Esophagus squamous epithelium (tissue), 5 donors: ENCODE measurements at regions not wholly inside any gene's neighbourhood (a gene's known extent, or its start where the extent isn't known, plus 50 kb on each side); places are given as distances from the start of the nearest gene placed in this dataset.
A peak's percentile ranks its signal among the peaks of the same experiment; 100 is the strongest.

ENCODE experiments used
- DNase-seq: peaks from one replicate; lab custom pipeline; 2025; lab: John Stamatoyannopoulos, UW
- H3K27ac ChIP-seq, 4 donors: fragments of 200-600 bp; sonication (generic); one replicate each; pipeline ENCODE4 v1.5.1; 2016 to 2019; ENCODE audit warnings: mild to moderate bottlenecking in 1 of 4
- H3K27me3 ChIP-seq, 4 donors: fragments of 200-600 bp; sonication (generic); 1 replicate in 3 of 4; 2 replicates in 1 of 4; pipeline versions ENCODE4 v1.5.1 to v1.6.0; 2017 to 2021; ENCODE audit warnings: antibody characterized with exemption in 1 of 4
- H3K36me3 ChIP-seq, 3 donors: fragments of 200-600 bp; sonication (generic); one replicate each; pipeline ENCODE4 v1.5.1; 2016 to 2019
- H3K4me1 ChIP-seq, 3 donors: fragments of 200-600 bp; sonication (generic); one replicate each; pipeline ENCODE4 v1.5.1; 2017 to 2019
- H3K4me3 ChIP-seq, 4 donors: fragments of 200-600 bp; sonication (generic); 1 replicate in 3 of 4; 2 replicates in 1 of 4; pipeline ENCODE4 v1.5.1; 2016 to 2019; ENCODE audit warnings: mild to moderate bottlenecking in 2 of 4, moderate library complexity in 1 of 4
- H3K9me3 ChIP-seq, 3 donors: fragments of 200-600 bp; sonication (generic); one replicate each; pipeline ENCODE4 v1.5.1; 2016 to 2019
- CTCF ChIP-seq, 6 experiments: fragments of 450-650 bp in 4 of 6; fragments of 200-600 bp in 2 of 6; sonication (generic) in 2 of 6; IDR thresholded peaks; one replicate each; pipeline ENCODE4 v1.5.1; 2016 to 2019; ENCODE audit warnings: antibody characterized with exemption in 6 of 6, mild to moderate bottlenecking in 4 of 6, moderate library complexity in 4 of 6
- POLR2A ChIP-seq, 4 donors: fragments of 450-650 bp; IDR thresholded peaks; one replicate each; pipeline ENCODE4 v1.6.1; 2017; ENCODE audit warnings: antibody characterized with exemption in 4 of 4, mild to moderate bottlenecking in 4 of 4, moderate library complexity in 3 of 4
- WGBS, 2 donors: methylation state at CpG; one replicate each; pipeline ENCODE4 v1.1.5; 2018; 5-methylcytosine and 5-hydroxymethylcytosine counted together
- intact Hi-C: fragments of 100-400 bp; cut with DNase I; formaldehyde crosslinking; loops from one replicate; pipeline ENCODE4 v1.15.0; 2022
- donor health status: DM: yes; HTN: yes; CAD: no.

- H3K9me3 ChIP-seq: no peaks in the 10 kb centered on the region
- DNase-seq: no peak
- intact Hi-C loops: no loop called here
- TF ChIP-seq POLR2A (IDR thresholded peaks at IDR 0.05): no peak
- TF ChIP-seq CTCF (IDR thresholded peaks at IDR 0.05): no peak
- no peak overlapping the region for H3K4me3 ChIP-seq
- peak overlapping the region; percentile 46 to 83 (median 69) for H3K27ac ChIP-seq
- 42 to 45% methylated on average over 9 to 10 of the region's 10 CpGs for WGBS, 2 donors
- no peaks in the 10 kb centered on the region for H3K27me3 ChIP-seq
- H3K36me3 ChIP-seq: no peaks in the 10 kb centered on the region
- H3K4me1 ChIP-seq: peaks cover 18 to 57% (median 38%) of the 10 kb centered on the region in 3 donors
Measured at GRCh38 chr5:125409861-125410536, 663.6 kb upstream of the ZNF608 start.

DNA sequence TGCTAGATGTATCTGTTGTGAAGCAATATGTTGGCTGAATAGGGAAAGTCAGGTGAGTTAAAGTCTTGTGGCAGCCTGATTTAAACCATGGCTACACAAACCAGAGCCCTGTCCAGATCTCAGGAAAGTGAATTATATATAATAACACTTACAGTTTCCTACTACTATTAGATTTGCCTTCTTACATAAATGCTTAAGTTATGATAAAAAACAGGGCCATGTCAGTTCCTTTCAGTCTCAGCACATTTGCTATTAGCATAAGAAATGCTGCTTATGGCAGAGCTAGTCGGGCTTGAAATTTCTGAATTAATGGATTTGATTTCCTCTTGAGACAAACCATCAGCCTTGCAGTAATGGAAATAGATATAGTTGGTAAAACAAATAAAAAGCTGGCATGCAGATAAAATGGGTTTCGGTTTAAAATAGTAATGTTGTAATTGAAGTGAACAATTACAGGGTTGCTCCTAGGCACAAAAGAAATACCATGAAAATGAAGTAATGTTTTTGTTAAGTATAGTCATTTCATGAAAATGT is 664.2 kb upstream of the ZNF608 start:
- TF ChIP-seq CTCF (IDR thresholded peaks at IDR 0.05): no peak
- no peak for TF ChIP-seq POLR2A (IDR thresholded peaks at IDR 0.05)
- 13 to 15% methylated on average over 2 of the region's 2 CpGs for WGBS, 2 donors
- no peaks in the 10 kb centered on the region for H3K9me3 ChIP-seq
- no peaks in the 10 kb centered on the region for H3K36me3 ChIP-seq
- intact Hi-C loops: no loop called here
- DNase-seq: no peak
- peaks cover 18 to 57% (median 38%) of the 10 kb centered on the region in 3 donors for H3K4me1 ChIP-seq
- peak overlapping the region; percentile 46 to 83 (median 69) for H3K27ac ChIP-seq
- no peaks in the 10 kb centered on the region for H3K27me3 ChIP-seq
- H3K4me3 ChIP-seq: no peak overlapping the region

DNA sequence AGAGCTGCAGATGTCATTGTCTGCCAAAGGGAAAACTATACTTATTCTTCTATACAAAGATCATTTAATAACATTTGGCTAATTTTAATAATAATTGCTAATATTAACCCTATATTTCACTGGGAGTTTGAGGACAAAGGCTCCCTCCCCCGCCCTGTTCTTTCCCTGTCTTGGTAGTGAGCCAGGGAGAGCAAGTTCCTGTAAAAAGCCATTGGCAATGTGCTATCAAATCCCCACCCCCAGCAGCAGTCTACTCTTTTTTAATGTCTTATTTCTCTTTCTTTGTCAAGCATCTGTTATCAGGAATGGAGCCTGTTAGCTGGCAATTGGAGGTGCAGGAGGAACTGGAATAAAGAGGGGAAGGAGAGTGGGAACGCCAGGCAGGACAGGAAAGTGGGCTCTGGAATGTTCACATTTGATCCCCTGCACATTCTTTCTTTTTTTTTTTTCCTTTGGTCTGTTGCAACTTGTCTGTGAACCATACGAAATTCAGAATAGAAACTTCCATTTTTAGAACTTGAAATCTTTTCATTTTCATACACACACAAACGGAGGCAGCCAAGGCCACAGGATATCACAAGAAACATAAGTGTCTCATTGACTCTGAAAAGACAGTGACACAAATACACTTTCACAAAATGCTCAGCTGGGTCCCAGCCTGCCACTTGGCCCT is 664.8 kb upstream of the ZNF608 start:
- Histone ChIP-seq H3K27me3 (no peaks in the 10 kb centered on the region), H3K4me3 (peak overlapping the region in 3 of 4 donors; percentile 19 to 50 (median 23)), H3K4me1 (peaks cover 18 to 57% (median 38%) of the 10 kb centered on the region in 3 donors), H3K9me3 (no peaks in the 10 kb centered on the region), H3K36me3 (no peaks in the 10 kb centered on the region), H3K27ac (peak overlapping the region; percentile 65 to 83 (median 77))
- DNase-seq: no peak
- WGBS, 2 donors: 4 to 10% methylated on average over 4 of the region's 4 CpGs
- intact Hi-C loops: no loop called here
- TF ChIP-seq POLR2A (IDR thresholded peaks at IDR 0.05): no peak
- TF ChIP-seq CTCF (IDR thresholded peaks at IDR 0.05): no peak

DNA sequence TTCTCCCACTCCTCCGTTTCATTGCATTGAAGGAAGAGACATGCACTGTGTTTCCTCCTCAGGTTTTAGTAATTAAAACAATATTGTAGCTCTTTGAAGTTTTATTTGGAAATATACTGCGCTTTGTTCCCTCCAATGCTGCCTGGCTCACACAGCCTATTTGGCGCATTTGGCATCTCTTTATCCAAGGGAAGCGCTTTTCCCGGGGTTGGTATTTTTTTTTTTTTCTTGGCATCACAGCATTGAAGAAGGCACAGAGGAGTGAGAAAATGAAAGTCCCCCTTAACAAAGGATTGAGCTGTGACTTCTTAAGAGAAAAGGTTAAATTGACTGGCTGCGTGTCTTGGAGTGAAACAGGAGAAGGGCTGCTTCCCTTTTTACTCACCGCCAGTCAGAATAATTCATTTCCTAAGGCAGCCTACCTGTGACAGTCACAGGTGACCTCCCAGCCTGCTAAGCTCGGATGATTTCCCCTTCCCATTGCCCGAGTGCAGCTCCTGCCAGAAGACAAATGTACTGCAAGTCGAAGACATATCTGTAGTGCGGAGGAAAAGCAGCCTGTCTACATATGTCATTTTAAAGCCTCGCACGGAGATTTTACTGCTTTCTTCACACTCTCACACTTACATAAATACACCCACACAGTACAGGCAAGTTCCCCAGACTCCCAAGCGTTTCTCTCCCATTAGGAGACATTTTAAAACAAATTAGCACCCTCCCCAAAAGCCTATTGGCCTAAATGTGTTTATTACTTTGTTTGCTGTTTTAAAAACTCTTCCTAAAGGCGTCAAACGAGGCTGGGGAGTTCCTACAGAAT is 665.5 kb upstream of the ZNF608 start:
- TF ChIP-seq CTCF (IDR thresholded peaks at IDR 0.05): peak in 2 of 6 experiments; percentile 10 to 23
- no peak for TF ChIP-seq POLR2A (IDR thresholded peaks at IDR 0.05)
- peaks cover 18 to 57% (median 38%) of the 10 kb centered on the region in 3 donors for H3K4me1 ChIP-seq
- no peaks in the 10 kb centered on the region for H3K36me3 ChIP-seq
- no peak for DNase-seq
- H3K27me3 ChIP-seq: no peaks in the 10 kb centered on the region
- peak overlapping the region; percentile 65 to 83 (median 77) for H3K27ac ChIP-seq
- H3K9me3 ChIP-seq: no peaks in the 10 kb centered on the region
- peak overlapping the region in 3 of 4 donors; percentile 19 to 50 (median 23) for H3K4me3 ChIP-seq
- intact Hi-C loops: no loop called here
- WGBS, 2 donors: 18 to 19% methylated on average over 16 of the region's 16 CpGs
